HL-60/S4 treated with retinoic acid at 250 ng/mL for 4 days and 3 days (cell line): ENCODE measurements at regions not wholly inside any gene's neighbourhood (a gene's known extent, or its start where the extent isn't known, plus 50 kb on each side); places are given as distances from the start of the nearest gene placed in this dataset.
"Not testable (repeated sequence)": the region's sequence is repeated elsewhere in the genome, so short reads cannot be mapped to it uniquely, and the experiment has no call there.

Source experiments
- in situ Hi-C: fragments of 300-500 bp; cut with MboI; formaldehyde crosslinking; loops from 2 replicates; pipeline ENCODE4 v1.7.0; 2022; ENCODE audit warnings: low sequenced_read_pairs

DNA sequence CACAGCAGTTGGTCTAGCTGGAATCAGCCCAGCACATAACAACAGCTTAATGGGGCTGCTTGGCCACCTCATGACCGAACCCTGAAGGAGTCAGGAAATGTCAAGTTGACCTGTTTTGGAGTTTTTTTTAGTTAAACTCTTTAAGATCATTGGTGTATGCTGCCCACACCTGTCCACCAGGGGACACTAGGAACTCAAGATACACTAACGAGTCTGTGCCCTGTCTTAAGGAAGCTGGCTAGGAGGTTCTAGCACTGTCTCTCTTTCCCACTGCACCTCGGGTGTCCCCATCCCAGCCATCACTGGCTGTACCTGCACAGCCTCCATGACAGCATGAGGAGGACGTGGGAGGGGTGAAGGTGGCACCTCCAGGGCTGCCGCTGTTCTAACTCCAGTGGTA is 364.9 kb upstream of the SOX1 start:
- in situ Hi-C loops = not testable (repeated sequence)
